GM21576 (cell line): ENCODE measurements at regions not wholly inside any gene's neighbourhood (a gene's known extent, or its start where the extent isn't known, plus 50 kb on each side); places are given as distances from the start of the nearest gene placed in this dataset.

Source experiments
- ATAC-seq: cut with Tn5 transposase; IDR thresholded peaks from one replicate; pipeline ENCODE4 v1.9.1; 2021; ENCODE audit warnings: mild to moderate bottlenecking, moderate library complexity; ENCODE audit not compliant: unreplicated experiment

GRCh38 chr2:33782395-33783230 lies 183.5 kb upstream of the FAM98A start:
- no peak for ATAC-seq

- ATAC-seq = no peak
These were observed 178.7 kb upstream of the FAM98A start for GRCh38 chr2:33777786-33778185.

- no peak for ATAC-seq
These were observed 176.2 kb upstream of the FAM98A start for GRCh38 chr2:33775306-33775705.

GRCh38 chr2:33770023-33770422 lies 170.9 kb upstream of the FAM98A start:
- ATAC-seq = no peak

GRCh38 chr2:33766175-33766574 lies 167.1 kb upstream of the FAM98A start:
- no peak for ATAC-seq

- ATAC-seq = no peak
These were observed 166.0 kb upstream of the FAM98A start for GRCh38 chr2:33765122-33765521.

GRCh38 chr2:33764551-33764950 lies 165.5 kb upstream of the FAM98A start:
- no peak for ATAC-seq

GRCh38 chr2:33763671-33764310 lies 164.7 kb upstream of the FAM98A start:
- ATAC-seq = no peak

- no peak for ATAC-seq
These were observed 163.5 kb upstream of the FAM98A start for GRCh38 chr2:33762636-33763035.

- ATAC-seq = no peak
These were observed 147.2 kb upstream of the FAM98A start for GRCh38 chr2:33746208-33746800.

GRCh38 chr2:33735096-33735495 lies 136.0 kb upstream of the FAM98A start:
- ATAC-seq = no peak

GRCh38 chr2:33730804-33731203 lies 131.7 kb upstream of the FAM98A start:
- ATAC-seq = no peak

- peak; percentile 46 for ATAC-seq
These were observed 131.1 kb upstream of the FAM98A start for GRCh38 chr2:33730193-33730592.

GRCh38 chr2:33729353-33729752 lies 130.3 kb upstream of the FAM98A start:
- ATAC-seq = no peak

- ATAC-seq = no peak
These were observed 129.0 kb upstream of the FAM98A start for GRCh38 chr2:33728106-33728505.

- ATAC-seq = no peak
These were observed 128.4 kb upstream of the FAM98A start for GRCh38 chr2:33727361-33728032.

- ATAC-seq = no peak
These were observed 127.3 kb upstream of the FAM98A start for GRCh38 chr2:33726415-33726814.

- ATAC-seq = no peak
These were observed 124.2 kb upstream of the FAM98A start for GRCh38 chr2:33723329-33723728.

GRCh38 chr2:33719067-33719466 lies 120.0 kb upstream of the FAM98A start:
- ATAC-seq = no peak

- no peak for ATAC-seq
These were observed 113.6 kb upstream of the FAM98A start for GRCh38 chr2:33712674-33713073.

GRCh38 chr2:33709951-33710350 lies 110.9 kb upstream of the FAM98A start:
- ATAC-seq = no peak
